IPS-18c (cell line): ENCODE measurements at regions not wholly inside any gene's neighbourhood (a gene's known extent, or its start where the extent isn't known, plus 50 kb on each side); places are given as distances from the start of the nearest gene placed in this dataset.

ENCODE experiments used
- H3K4me3 ChIP-seq: 2 replicates; pipeline ENCODE4 v1.7.0; 2013; ENCODE audit warnings: low read depth, mild to moderate bottlenecking, low read length, moderate library complexity; ENCODE audit not compliant: insufficient read depth
- H3K9me3 ChIP-seq: one replicate; pipeline ENCODE4 v1.6.1; 2013; ENCODE audit warnings: mild to moderate bottlenecking, low read length, moderate library complexity; ENCODE audit not compliant: control insufficient read depth, insufficient read depth

- H3K9me3 ChIP-seq = peaks cover 3% of the 10 kb centered on the region
- no peak overlapping the region for H3K4me3 ChIP-seq
Measured at GRCh38 chrX:40323977-40324376, 226.2 kb upstream of the BCOR start.

GRCh38 chrX:40320819-40321218, 223.1 kb upstream of the BCOR start:
- H3K4me3 ChIP-seq = no peak overlapping the region
- peaks cover 3% of the 10 kb centered on the region for H3K9me3 ChIP-seq

- H3K4me3 ChIP-seq = no peak overlapping the region
- peaks cover 3% of the 10 kb centered on the region for H3K9me3 ChIP-seq
Measured at GRCh38 chrX:40318801-40319200, 221.0 kb upstream of the BCOR start.

GRCh38 chrX:40318076-40318475, 220.3 kb upstream of the BCOR start:
- Histone ChIP-seq H3K9me3 (peaks cover 3% of the 10 kb centered on the region), H3K4me3 (no peak overlapping the region)

GRCh38 chrX:40316502-40316901, 218.7 kb upstream of the BCOR start:
- no peak overlapping the region for H3K4me3 ChIP-seq
- no peaks in the 10 kb centered on the region for H3K9me3 ChIP-seq

GRCh38 chrX:40314070-40314469, 216.3 kb upstream of the BCOR start:
- Histone ChIP-seq H3K4me3 (no peak overlapping the region), H3K9me3 (peaks cover 3% of the 10 kb centered on the region)

- Histone ChIP-seq H3K4me3 (no peak overlapping the region), H3K9me3 (peaks cover 4% of the 10 kb centered on the region)
Measured at GRCh38 chrX:40313269-40313668, 215.5 kb upstream of the BCOR start.

GRCh38 chrX:40310447-40310846, 212.7 kb upstream of the BCOR start:
- peaks cover 15% of the 10 kb centered on the region for H3K9me3 ChIP-seq

GRCh38 chrX:40310016-40310415, 212.3 kb upstream of the BCOR start:
- peaks cover 16% of the 10 kb centered on the region for H3K9me3 ChIP-seq
- no peak overlapping the region for H3K4me3 ChIP-seq

More at GRCh38 chrX:40310447-40310846, 212.7 kb upstream of the BCOR start:
- no peak overlapping the region for H3K4me3 ChIP-seq

GRCh38 chrX:40307871-40308270, 210.1 kb upstream of the BCOR start:
- Histone ChIP-seq H3K9me3 (peaks cover 18% of the 10 kb centered on the region), H3K4me3 (no peak overlapping the region)

- Histone ChIP-seq H3K4me3 (no peak overlapping the region), H3K9me3 (peaks cover 15% of the 10 kb centered on the region)
Measured at GRCh38 chrX:40304115-40304514, 206.4 kb upstream of the BCOR start.

- H3K9me3 ChIP-seq = peaks cover 15% of the 10 kb centered on the region
- no peak overlapping the region for H3K4me3 ChIP-seq
Measured at GRCh38 chrX:40303256-40304077, 205.7 kb upstream of the BCOR start.

GRCh38 chrX:40300286-40300890, 202.6 kb upstream of the BCOR start:
- H3K9me3 ChIP-seq = peaks cover 2% of the 10 kb centered on the region
- H3K4me3 ChIP-seq = no peak overlapping the region

- Histone ChIP-seq H3K9me3 (peaks cover 2% of the 10 kb centered on the region), H3K4me3 (no peak overlapping the region)
Measured at GRCh38 chrX:40299641-40300046, 201.9 kb upstream of the BCOR start.

GRCh38 chrX:40298572-40299479, 201.1 kb upstream of the BCOR start:
- H3K9me3 ChIP-seq = no peaks in the 10 kb centered on the region
- no peak overlapping the region for H3K4me3 ChIP-seq

- H3K9me3 ChIP-seq = no peaks in the 10 kb centered on the region
- no peak overlapping the region for H3K4me3 ChIP-seq
Measured at GRCh38 chrX:40298069-40298468, 200.3 kb upstream of the BCOR start.

GRCh38 chrX:40291553-40291952, 193.8 kb upstream of the BCOR start:
- Histone ChIP-seq H3K4me3 (no peak overlapping the region), H3K9me3 (peaks cover 4% of the 10 kb centered on the region)

- H3K4me3 ChIP-seq = no peak overlapping the region
- H3K9me3 ChIP-seq = peaks cover 4% of the 10 kb centered on the region
Measured at GRCh38 chrX:40290517-40290916, 192.8 kb upstream of the BCOR start.
